Keratinocyte (primary cell): ENCODE measurements at regions not wholly inside any gene's neighbourhood (a gene's known extent, or its start where the extent isn't known, plus 50 kb on each side); places are given as distances from the start of the nearest gene placed in this dataset.
"Not testable (repeated sequence)": the region's sequence is repeated elsewhere in the genome, so short reads cannot be mapped to it uniquely, and the experiment has no call there.

ENCODE experiments used
- DNase-seq: peaks from one replicate; pipeline ENCODE4 v3.0.0-alpha.2; 2011; ENCODE audit warnings: low read depth, missing footprints, low spot score
- FAIRE-seq: peaks from 2 replicates; lab custom pipeline; 2011; peaks lifted over from hg19 to GRCh38; lab: Jason Lieb, UNC
- H2AFZ ChIP-seq: 2 replicates; pipeline ENCODE4 v1.6.0; 2012; ENCODE audit warnings: low read length, control low read depth, inconsistent platforms; ENCODE audit not compliant: control insufficient read depth
- H3K27ac ChIP-seq: 2 replicates; pipeline ENCODE4 v1.5.1; 2011; ENCODE audit warnings: low read length; ENCODE audit not compliant: control insufficient read depth, insufficient read depth
- H3K27me3 ChIP-seq: 3 replicates; pipeline ENCODE4 v1.6.0; 2011; ENCODE audit warnings: low read length; ENCODE audit not compliant: control insufficient read depth, insufficient read depth; ENCODE audit errors: extremely low read depth
- H3K36me3 ChIP-seq, 2 experiments: 2 replicates in 1 of 2; 3 replicates in 1 of 2; pipeline ENCODE4 v1.5.1; 2011; ENCODE audit warnings: low read length in 2 of 2, mild to moderate bottlenecking in 1 of 2; ENCODE audit not compliant: control insufficient read depth in 2 of 2, insufficient read depth in 2 of 2; ENCODE audit errors: extremely low read depth in 1 of 2
- H3K4me1 ChIP-seq: 3 replicates; pipeline ENCODE4 v1.5.1; 2011; ENCODE audit warnings: low read length; ENCODE audit not compliant: control insufficient read depth, insufficient read depth; ENCODE audit errors: extremely low read depth
- H3K4me2 ChIP-seq: 3 replicates; pipeline ENCODE4 v1.6.0; 2011; ENCODE audit warnings: low read depth, low read length; ENCODE audit not compliant: control insufficient read depth, insufficient read depth; ENCODE audit errors: extremely low read depth
- H3K4me3 ChIP-seq, 3 experiments: fragments of 200-600 bp in 1 of 3; sonication (generic) in 1 of 3; 2 replicates in 2 of 3; 3 replicates in 1 of 3; pipeline ENCODE4 v1.5.1; 2011 to 2016; ENCODE audit warnings: low read length in 3 of 3, mild to moderate bottlenecking in 3 of 3, control low read depth in 2 of 3, inconsistent platforms in 1 of 3, low read depth in 1 of 3, mixed read lengths in 1 of 3, mixed run types in 1 of 3, moderate library complexity in 1 of 3; ENCODE audit not compliant: control insufficient read depth in 2 of 3, insufficient read depth in 2 of 3; ENCODE audit errors: extremely low read depth in 1 of 3
- H3K79me2 ChIP-seq: 2 replicates; pipeline ENCODE4 v1.6.0; 2012; ENCODE audit warnings: low read length; ENCODE audit not compliant: control insufficient read depth, insufficient read depth
- H3K9ac ChIP-seq: 3 replicates; pipeline ENCODE4 v1.6.0; 2011; ENCODE audit warnings: low read length; ENCODE audit not compliant: control insufficient read depth, insufficient read depth; ENCODE audit errors: extremely low read depth
- H3K9me1 ChIP-seq: 3 replicates; pipeline ENCODE4 v1.6.0; 2011; ENCODE audit warnings: low read length; ENCODE audit not compliant: control insufficient read depth, insufficient read depth; ENCODE audit errors: extremely low read depth
- H3K9me3 ChIP-seq: 2 replicates; pipeline ENCODE4 v1.5.1; 2012; ENCODE audit warnings: low read depth, low read length; ENCODE audit not compliant: control insufficient read depth
- H4K20me1 ChIP-seq: 3 replicates; pipeline ENCODE4 v1.6.0; 2011; ENCODE audit warnings: low read length; ENCODE audit not compliant: control insufficient read depth, insufficient read depth; ENCODE audit errors: extremely low read depth
- CTCF ChIP-seq, 3 experiments: IDR thresholded peaks in 1 of 3; conservative IDR thresholded peaks in 1 of 3; optimal IDR thresholded peaks in 1 of 3; 2 replicates in 2 of 3; 3 replicates in 1 of 3; pipeline versions ENCODE3 to v1.5.1; 2011; ENCODE audit warnings: low read length in 3 of 3, mild to moderate bottlenecking in 3 of 3, moderate library complexity in 2 of 3, control low read depth in 1 of 3, inconsistent platforms in 1 of 3; ENCODE audit not compliant: insufficient read depth in 2 of 3; ENCODE audit errors: extremely low read depth in 1 of 3
- EZH2 ChIP-seq: IDR thresholded peaks from one replicate; pipeline ENCODE4 v1.6.1; 2012; ENCODE audit warnings: inconsistent platforms, mild to moderate bottlenecking, low read length, moderate library complexity
- dilution Hi-C: fragments of 300-500 bp; cut with MboI; formaldehyde crosslinking; loops from one replicate; pipeline ENCODE4 v1.7.0; 2020; ENCODE audit warnings: low sequenced_read_pairs; ENCODE audit not compliant: extremely low pct_ligation_motif_present

GRCh38 chr5:101045689-101046088 lies 142.6 kb upstream of the ST8SIA4 start:
- Histone ChIP-seq H3K4me2 (no peak overlapping the region), H3K4me3 (no peak overlapping the region), H4K20me1 (no peaks in the 10 kb centered on the region), H3K79me2 (no peaks in the 10 kb centered on the region), H3K4me1 (no peaks in the 10 kb centered on the region), H3K27me3 (no peaks in the 10 kb centered on the region), H2AFZ (no peak overlapping the region), H3K27ac (no peak overlapping the region), H3K9me3 (no peaks in the 10 kb centered on the region), H3K9ac (no peak overlapping the region), H3K36me3 (no peaks in the 10 kb centered on the region), H3K9me1 (no peaks in the 10 kb centered on the region)
- DNase-seq (no peak), FAIRE-seq (no peak)
- dilution Hi-C loops = no loop called here
- TF ChIP-seq CTCF (optimal IDR thresholded peaks at IDR 0.05 in 1 of 3, IDR thresholded peaks at IDR 0.05 in 1 of 3, conservative IDR thresholded peaks at IDR 0.05 in 1 of 3; ENCODE audit: extremely low read depth in 1 of 3, insufficient read depth in 2 of 3, low read length in 3 of 3) (no peak), EZH2 (no peak)

GRCh38 chr5:101040002-101040401 lies 136.9 kb upstream of the ST8SIA4 start:
- H3K4me1 ChIP-seq, H3K4me3 ChIP-seq, dilution Hi-C loops, H3K27me3 ChIP-seq, H4K20me1 ChIP-seq, H3K9ac ChIP-seq, H3K36me3 ChIP-seq, H3K79me2 ChIP-seq, H3K9me3 ChIP-seq, H2AFZ ChIP-seq, H3K4me2 ChIP-seq, DNase-seq, FAIRE-seq, H3K27ac ChIP-seq, H3K9me1 ChIP-seq: not testable (repeated sequence)

GRCh38 chr5:101036778-101037177 lies 133.7 kb upstream of the ST8SIA4 start:
- no peak for FAIRE-seq
- dilution Hi-C loops = no loop called here
- H2AFZ ChIP-seq = no peak overlapping the region

More at GRCh38 chr5:101036778-101037177, 133.7 kb upstream of the ST8SIA4 start:
- Histone ChIP-seq H4K20me1 (no peaks in the 10 kb centered on the region), H3K27ac (no peak overlapping the region), H3K36me3 (no peaks in the 10 kb centered on the region), H3K4me2 (no peak overlapping the region), H3K4me1 (no peaks in the 10 kb centered on the region), H3K9me3 (no peaks in the 10 kb centered on the region), H3K9me1 (no peaks in the 10 kb centered on the region), H3K4me3 (no peak overlapping the region), H3K9ac (no peak overlapping the region), H3K79me2 (no peaks in the 10 kb centered on the region), H3K27me3 (no peaks in the 10 kb centered on the region)
- TF ChIP-seq CTCF (optimal IDR thresholded peaks at IDR 0.05 in 1 of 3, IDR thresholded peaks at IDR 0.05 in 1 of 3, conservative IDR thresholded peaks at IDR 0.05 in 1 of 3; ENCODE audit: extremely low read depth in 1 of 3, insufficient read depth in 2 of 3, low read length in 3 of 3) (no peak), EZH2 (no peak)
- DNase-seq = no peak
